ENCODE measurements at regions not wholly inside any gene's neighbourhood (a gene's known extent, or its start where the extent isn't known, plus 50 kb on each side); places are given as distances from the start of the nearest gene placed in this dataset.
A peak's percentile ranks its signal among the peaks of the same experiment; 100 is the strongest.

DNA sequence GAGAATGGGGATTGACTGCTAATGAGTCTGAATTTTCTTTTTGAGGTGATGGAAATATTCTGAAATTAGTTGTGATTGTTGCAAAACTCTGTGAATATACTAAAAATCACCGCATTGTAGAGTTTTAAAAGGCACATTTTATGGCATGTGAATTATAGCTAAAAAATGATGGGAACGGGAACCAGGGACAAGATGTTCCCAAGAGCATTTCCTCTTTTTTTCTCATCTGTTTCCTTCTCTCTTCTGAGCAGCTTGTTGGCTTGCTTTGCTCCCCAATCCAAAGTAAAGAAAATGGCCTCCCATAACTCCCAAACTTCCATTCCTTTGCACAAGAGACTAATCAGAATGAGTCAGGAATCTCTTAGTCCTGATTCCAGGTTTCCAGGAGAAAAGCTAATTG lies 459.2 kb downstream of the TSHZ3 start (continued):
- TF ChIP-seq, protein P1, sequence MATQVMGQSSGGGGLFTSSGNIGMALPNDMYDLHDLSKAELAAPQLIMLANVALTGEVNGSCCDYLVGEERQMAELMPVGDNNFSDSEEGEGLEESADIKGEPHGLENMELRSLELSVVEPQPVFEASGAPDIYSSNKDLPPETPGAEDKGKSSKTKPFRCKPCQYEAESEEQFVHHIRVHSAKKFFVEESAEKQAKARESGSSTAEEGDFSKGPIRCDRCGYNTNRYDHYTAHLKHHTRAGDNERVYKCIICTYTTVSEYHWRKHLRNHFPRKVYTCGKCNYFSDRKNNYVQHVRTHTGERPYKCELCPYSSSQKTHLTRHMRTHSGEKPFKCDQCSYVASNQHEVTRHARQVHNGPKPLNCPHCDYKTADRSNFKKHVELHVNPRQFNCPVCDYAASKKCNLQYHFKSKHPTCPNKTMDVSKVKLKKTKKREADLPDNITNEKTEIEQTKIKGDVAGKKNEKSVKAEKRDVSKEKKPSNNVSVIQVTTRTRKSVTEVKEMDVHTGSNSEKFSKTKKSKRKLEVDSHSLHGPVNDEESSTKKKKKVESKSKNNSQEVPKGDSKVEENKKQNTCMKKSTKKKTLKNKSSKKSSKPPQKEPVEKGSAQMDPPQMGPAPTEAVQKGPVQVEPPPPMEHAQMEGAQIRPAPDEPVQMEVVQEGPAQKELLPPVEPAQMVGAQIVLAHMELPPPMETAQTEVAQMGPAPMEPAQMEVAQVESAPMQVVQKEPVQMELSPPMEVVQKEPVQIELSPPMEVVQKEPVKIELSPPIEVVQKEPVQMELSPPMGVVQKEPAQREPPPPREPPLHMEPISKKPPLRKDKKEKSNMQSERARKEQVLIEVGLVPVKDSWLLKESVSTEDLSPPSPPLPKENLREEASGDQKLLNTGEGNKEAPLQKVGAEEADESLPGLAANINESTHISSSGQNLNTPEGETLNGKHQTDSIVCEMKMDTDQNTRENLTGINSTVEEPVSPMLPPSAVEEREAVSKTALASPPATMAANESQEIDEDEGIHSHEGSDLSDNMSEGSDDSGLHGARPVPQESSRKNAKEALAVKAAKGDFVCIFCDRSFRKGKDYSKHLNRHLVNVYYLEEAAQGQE (IDR thresholded peaks at IDR 0.05; ENCODE audit: unreplicated experiment): no peak
- TF ChIP-seq JUNB (IDR thresholded peaks at IDR 0.05; ENCODE audit: unreplicated experiment) (no peak), POLR2AphosphoS5 (IDR thresholded peaks at IDR 0.05; ENCODE audit: low read depth) (no peak), ZNF331 (CRISPR knock-in tag; IDR thresholded peaks at IDR 0.05; ENCODE audit: low read depth) (no peak), EZH2 (IDR thresholded peaks at IDR 0.05; ENCODE audit: low read depth, unreplicated experiment) (no peak), ZNF114 (CRISPR knock-in tag; IDR thresholded peaks at IDR 0.05) (no peak), STAT1 (IDR thresholded peaks at IDR 0.05; ENCODE audit: unreplicated experiment) (no peak)
- TF ChIP-seq, protein P2, sequence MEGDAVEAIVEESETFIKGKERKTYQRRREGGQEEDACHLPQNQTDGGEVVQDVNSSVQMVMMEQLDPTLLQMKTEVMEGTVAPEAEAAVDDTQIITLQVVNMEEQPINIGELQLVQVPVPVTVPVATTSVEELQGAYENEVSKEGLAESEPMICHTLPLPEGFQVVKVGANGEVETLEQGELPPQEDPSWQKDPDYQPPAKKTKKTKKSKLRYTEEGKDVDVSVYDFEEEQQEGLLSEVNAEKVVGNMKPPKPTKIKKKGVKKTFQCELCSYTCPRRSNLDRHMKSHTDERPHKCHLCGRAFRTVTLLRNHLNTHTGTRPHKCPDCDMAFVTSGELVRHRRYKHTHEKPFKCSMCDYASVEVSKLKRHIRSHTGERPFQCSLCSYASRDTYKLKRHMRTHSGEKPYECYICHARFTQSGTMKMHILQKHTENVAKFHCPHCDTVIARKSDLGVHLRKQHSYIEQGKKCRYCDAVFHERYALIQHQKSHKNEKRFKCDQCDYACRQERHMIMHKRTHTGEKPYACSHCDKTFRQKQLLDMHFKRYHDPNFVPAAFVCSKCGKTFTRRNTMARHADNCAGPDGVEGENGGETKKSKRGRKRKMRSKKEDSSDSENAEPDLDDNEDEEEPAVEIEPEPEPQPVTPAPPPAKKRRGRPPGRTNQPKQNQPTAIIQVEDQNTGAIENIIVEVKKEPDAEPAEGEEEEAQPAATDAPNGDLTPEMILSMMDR (conservative IDR thresholded peaks at IDR 0.05; ENCODE audit: low read depth in 2 of 2): no peak

DNA sequence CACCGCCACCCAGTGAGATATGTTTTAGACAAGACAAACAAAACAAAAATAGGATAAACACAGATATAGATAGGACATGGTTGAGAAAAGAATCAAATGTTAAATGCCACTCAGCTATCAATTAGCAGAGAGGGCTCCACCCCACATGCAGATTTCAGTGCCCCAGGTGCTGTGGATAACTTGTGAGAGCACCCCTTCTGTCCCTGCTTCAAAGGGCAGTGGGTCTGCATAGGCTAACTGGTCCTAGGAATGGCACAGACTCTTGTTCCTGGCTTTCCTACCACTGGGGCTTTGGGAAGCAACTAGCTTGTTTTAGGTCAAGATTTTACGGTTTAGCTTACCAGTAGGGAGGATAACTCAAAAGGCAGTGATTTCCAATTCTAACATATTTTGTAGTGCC lies 460.3 kb downstream of the TSHZ3 start:
- TF ChIP-seq, protein P2 (conservative IDR thresholded peaks at IDR 0.05; ENCODE audit: low read depth in 2 of 2): peak; percentile 22 to 30; a peak in 2 of 4 replicates
- no peak for TF ChIP-seq ZNF331 (CRISPR knock-in tag; IDR thresholded peaks at IDR 0.05; ENCODE audit: low read depth)
- H3K27me3 ChIP-seq (ENCODE audit: insufficient read depth): no peaks in the 10 kb centered on the region
- H3F3A ChIP-seq (replicated peaks; ENCODE audit: low read depth): no peaks in the 10 kb centered on the region
- H3K4me1 Mint-ChIP-seq: no peaks in the 10 kb centered on the region
- ATAC-seq (peak; percentile 66), DNase-seq (ENCODE audit: low spot score) (peak; percentile 14)
- peaks cover 6% of the 10 kb centered on the region; the same call in 1 of the 2 replicates for H3K9me2 ChIP-seq (ENCODE audit: insufficient read depth)
- no peaks in the 10 kb centered on the region for H3K27me3 Mint-ChIP-seq (ENCODE audit: insufficient read depth, low read depth, poor library complexity)
- peak overlapping the region; percentile 6; the same call in 1 of the 2 replicates for H2AFZ ChIP-seq
- no peaks in the 10 kb centered on the region for H3K79me2 ChIP-seq (replicated peaks; ENCODE audit: insufficient read depth)
- H3K4me3 ChIP-seq: no peak overlapping the region
- no peak overlapping the region for H3K4me3 Mint-ChIP-seq
- H4K20me1 ChIP-seq (replicated peaks; ENCODE audit: insufficient read depth): no peaks in the 10 kb centered on the region
- H3K27ac Mint-ChIP-seq: no peak overlapping the region
- H3K36me3 ChIP-seq (ENCODE audit: insufficient read depth): no peaks in the 10 kb centered on the region
- H3K36me3 Mint-ChIP-seq (ENCODE audit: low read depth): no peaks in the 10 kb centered on the region
- H3K4me1 ChIP-seq (ENCODE audit: insufficient read depth): no peaks in the 10 kb centered on the region
- no peaks in the 10 kb centered on the region; the same call in 2 of the 3 replicates for H3K9me3 Mint-ChIP-seq
- H3K27ac ChIP-seq (ENCODE audit: low read depth): no peak overlapping the region
- no peak overlapping the region for H3K4me2 ChIP-seq
